ENCODE measurements at regions not wholly inside any gene's neighbourhood (a gene's known extent, or its start where the extent isn't known, plus 50 kb on each side); places are given as distances from the start of the nearest gene placed in this dataset.

DNA sequence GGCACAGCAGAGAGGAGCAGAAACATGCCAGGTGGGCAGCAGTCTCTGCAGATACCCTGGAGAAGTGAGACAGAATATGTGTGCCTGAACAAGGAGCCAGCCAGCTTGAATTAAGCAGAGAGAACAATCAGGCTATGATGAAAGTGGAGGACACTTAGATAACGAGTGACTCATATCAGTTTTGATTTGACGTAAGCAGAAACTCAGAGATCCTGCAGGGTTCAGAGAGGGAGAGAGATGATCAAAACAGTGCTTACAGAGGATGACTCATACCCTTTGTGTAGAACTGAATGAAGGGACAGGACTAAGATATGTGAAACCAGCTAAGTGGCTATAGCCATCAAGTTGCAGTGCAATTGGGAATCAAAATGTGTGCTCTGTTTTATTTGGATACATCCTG lies 300.7 kb downstream of the TENT5A start:
- Histone ChIP-seq H3K27ac (replicated peaks; ENCODE audit: low read length) (no peak overlapping the region), H3K4me3 (ENCODE audit: low read length in 2 of 2) (no peak overlapping the region), H3K14ac (ENCODE audit: low read length) (no peak overlapping the region), H3K4me2 (ENCODE audit: insufficient read depth, low read length, poor library complexity, severe bottlenecking) (no peak overlapping the region), H2AFZ (ENCODE audit: low read length) (peak overlapping the region; percentile 53), H3K23ac (ENCODE audit: low read depth, low read length, poor library complexity) (no peak overlapping the region), H3K4ac (ENCODE audit: low read length) (no peak overlapping the region), H3K9me3 (replicated peaks in 1 of 2; ENCODE audit: control insufficient read depth in 2 of 2, insufficient read depth in 1 of 2, low read depth in 1 of 2, low read length in 2 of 2) (no peaks in the 10 kb centered on the region), H2BK5ac (ENCODE audit: low read length) (no peak overlapping the region), H3K36me3 (replicated peaks in 1 of 2; ENCODE audit: control insufficient read depth in 2 of 2, insufficient read depth in 2 of 2, low read length in 2 of 2) (no peaks in the 10 kb centered on the region), H3K18ac (ENCODE audit: low read length) (no peak overlapping the region), H3K79me1 (ENCODE audit: low read depth, low read length) (no peaks in the 10 kb centered on the region), H2AK5ac (ENCODE audit: low read depth, low read length) (no peak overlapping the region), H3K27me3 (ENCODE audit: control insufficient read depth in 3 of 3, insufficient read depth in 3 of 3, low read depth in 1 of 3, low read length in 3 of 3) (no peaks in the 10 kb centered on the region), H4K8ac (ENCODE audit: low read depth, low read length) (no peak overlapping the region), H3K4me1 (ENCODE audit: control insufficient read depth in 2 of 2, insufficient read depth in 1 of 2, low read depth in 1 of 2, low read length in 2 of 2) (peaks cover 2% of the 10 kb centered on the region in 2 donors), H2BK12ac (ENCODE audit: low read length) (no peak overlapping the region), H3K9ac (ENCODE audit: low read depth, low read length, poor library complexity) (no peak overlapping the region), H2BK15ac (ENCODE audit: low read length) (no peak overlapping the region), H4K91ac (ENCODE audit: low read depth, low read length, poor library complexity) (no peak overlapping the region), H2BK120ac (ENCODE audit: low read depth, low read length) (no peak overlapping the region)
- DNase-seq (ENCODE audit: low spot score), result peak; percentile 6
- no CpG with 5 or more reads among the region's 2 CpGs for WGBS, 2 donors (ENCODE audit: extremely low coverage in 2 of 2, insufficient read length in 2 of 2, insufficient replicate concordance in 1 of 2)

DNA sequence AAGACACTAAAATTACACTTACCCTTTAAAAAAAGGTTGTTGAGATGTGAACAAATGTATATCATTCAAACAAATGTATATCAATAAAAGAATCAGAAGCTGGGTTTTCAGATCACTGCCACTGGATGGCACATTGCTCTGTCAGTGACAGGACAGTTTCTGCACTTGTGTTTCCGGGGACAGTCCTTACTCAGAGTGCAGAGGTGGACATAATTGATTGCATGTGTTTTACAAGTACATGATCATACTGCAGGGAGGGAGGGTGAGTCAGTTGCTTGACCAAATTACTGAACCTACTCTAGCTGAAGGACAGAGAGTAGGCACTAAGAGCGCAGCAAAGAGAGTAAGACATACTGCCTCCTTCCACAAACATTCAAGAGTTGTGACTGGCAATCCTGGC lies 302.3 kb downstream of the TENT5A start:
- Histone ChIP-seq H3K9ac (ENCODE audit: low read depth, low read length, poor library complexity) (no peak overlapping the region), H2AFZ (ENCODE audit: low read length) (peak overlapping the region; percentile 62), H3K4ac (ENCODE audit: low read length) (no peak overlapping the region), H4K91ac (ENCODE audit: low read depth, low read length, poor library complexity) (no peak overlapping the region), H2BK5ac (ENCODE audit: low read length) (no peak overlapping the region), H4K8ac (ENCODE audit: low read depth, low read length) (no peak overlapping the region), H2BK12ac (ENCODE audit: low read length) (no peak overlapping the region), H3K27me3 (ENCODE audit: control insufficient read depth in 3 of 3, insufficient read depth in 3 of 3, low read depth in 1 of 3, low read length in 3 of 3) (no peaks in the 10 kb centered on the region), H2BK120ac (ENCODE audit: low read depth, low read length) (no peak overlapping the region), H3K27ac (replicated peaks; ENCODE audit: low read length) (no peak overlapping the region), H3K14ac (ENCODE audit: low read length) (no peak overlapping the region), H2AK5ac (ENCODE audit: low read depth, low read length) (no peak overlapping the region), H3K18ac (ENCODE audit: low read length) (no peak overlapping the region), H2BK15ac (ENCODE audit: low read length) (no peak overlapping the region), H3K4me1 (ENCODE audit: control insufficient read depth in 2 of 2, insufficient read depth in 1 of 2, low read depth in 1 of 2, low read length in 2 of 2) (peaks cover 2% of the 10 kb centered on the region in 2 donors), H3K9me3 (replicated peaks in 1 of 2; ENCODE audit: control insufficient read depth in 2 of 2, insufficient read depth in 1 of 2, low read depth in 1 of 2, low read length in 2 of 2) (no peaks in the 10 kb centered on the region), H3K36me3 (replicated peaks in 1 of 2; ENCODE audit: control insufficient read depth in 2 of 2, insufficient read depth in 2 of 2, low read length in 2 of 2) (no peaks in the 10 kb centered on the region), H3K79me1 (ENCODE audit: low read depth, low read length) (no peaks in the 10 kb centered on the region), H3K4me3 (ENCODE audit: low read length in 2 of 2) (no peak overlapping the region), H3K4me2 (ENCODE audit: insufficient read depth, low read length, poor library complexity, severe bottlenecking) (no peak overlapping the region), H3K23ac (ENCODE audit: low read depth, low read length, poor library complexity) (no peak overlapping the region)
- no peak for DNase-seq (ENCODE audit: low spot score)
- no CpG with 5 or more reads among the region's 2 CpGs for WGBS, 2 donors (ENCODE audit: extremely low coverage in 2 of 2, insufficient read length in 2 of 2, insufficient replicate concordance in 1 of 2)

GRCh38 chr6:81446509-81446908 lies 306.0 kb downstream of the TENT5A start:
- Histone ChIP-seq H3K79me1 (ENCODE audit: low read depth, low read length) (no peaks in the 10 kb centered on the region), H3K4me3 (ENCODE audit: low read length in 2 of 2) (no peak overlapping the region), H3K27ac (replicated peaks; ENCODE audit: low read length) (no peak overlapping the region), H3K36me3 (replicated peaks in 1 of 2; ENCODE audit: control insufficient read depth in 2 of 2, insufficient read depth in 2 of 2, low read length in 2 of 2) (no peaks in the 10 kb centered on the region), H2BK15ac (ENCODE audit: low read length) (no peak overlapping the region), H2BK120ac (ENCODE audit: low read depth, low read length) (no peak overlapping the region), H3K4ac (ENCODE audit: low read length) (no peak overlapping the region), H2AFZ (ENCODE audit: low read length) (no peak overlapping the region), H2BK12ac (ENCODE audit: low read length) (no peak overlapping the region), H2AK5ac (ENCODE audit: low read depth, low read length) (no peak overlapping the region), H3K4me1 (ENCODE audit: control insufficient read depth in 2 of 2, insufficient read depth in 1 of 2, low read depth in 1 of 2, low read length in 2 of 2) (peaks cover under 1 to 2% of the 10 kb centered on the region in 2 donors), H3K27me3 (ENCODE audit: control insufficient read depth in 3 of 3, insufficient read depth in 3 of 3, low read depth in 1 of 3, low read length in 3 of 3) (no peaks in the 10 kb centered on the region), H3K23ac (ENCODE audit: low read depth, low read length, poor library complexity) (no peak overlapping the region), H3K18ac (ENCODE audit: low read length) (no peak overlapping the region), H2BK5ac (ENCODE audit: low read length) (no peak overlapping the region), H3K9ac (ENCODE audit: low read depth, low read length, poor library complexity) (no peak overlapping the region), H3K14ac (ENCODE audit: low read length) (no peak overlapping the region), H4K91ac (ENCODE audit: low read depth, low read length, poor library complexity) (no peak overlapping the region), H3K9me3 (replicated peaks in 1 of 2; ENCODE audit: control insufficient read depth in 2 of 2, insufficient read depth in 1 of 2, low read depth in 1 of 2, low read length in 2 of 2) (peaks cover 0 to 2% of the 10 kb centered on the region in 2 donors), H3K4me2 (ENCODE audit: insufficient read depth, low read length, poor library complexity, severe bottlenecking) (no peak overlapping the region), H4K8ac (ENCODE audit: low read depth, low read length) (no peak overlapping the region)
- no peak for DNase-seq (ENCODE audit: low spot score)
- no CpG with 5 or more reads among the region's 1 CpG for WGBS, 2 donors (ENCODE audit: extremely low coverage in 2 of 2, insufficient read length in 2 of 2, insufficient replicate concordance in 1 of 2)

DNA sequence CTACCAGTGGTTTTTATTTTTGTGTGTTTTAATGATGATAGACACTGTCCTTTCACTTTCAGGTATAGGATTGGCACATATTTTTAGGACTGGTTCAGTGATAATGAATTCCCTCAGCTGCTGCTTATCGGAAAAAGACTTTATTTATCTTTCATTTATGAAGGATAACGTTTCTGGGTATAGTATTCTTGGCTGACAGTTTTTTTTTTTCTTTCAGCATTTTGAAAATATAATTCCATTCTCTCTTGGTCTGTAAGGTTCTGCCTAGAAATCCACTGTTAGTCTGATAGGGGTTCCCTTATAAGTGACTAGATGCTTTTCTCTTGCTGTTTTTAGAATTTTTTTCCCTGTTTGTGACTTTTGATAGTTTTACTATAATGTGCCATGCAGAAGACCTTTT lies 313.1 kb downstream of the TENT5A start:
- WGBS, 2 donors (ENCODE audit: extremely low coverage in 2 of 2, insufficient read length in 2 of 2, insufficient replicate concordance in 1 of 2), result no CpG with 5 or more reads among the region's 2 CpGs
- no peak for DNase-seq (ENCODE audit: low spot score)
- H2BK15ac ChIP-seq (ENCODE audit: low read length), result no peak overlapping the region
- H3K14ac ChIP-seq (ENCODE audit: low read length), result no peak overlapping the region
- no peak overlapping the region for H3K9ac ChIP-seq (ENCODE audit: low read depth, low read length, poor library complexity)
- H3K27me3 ChIP-seq (ENCODE audit: control insufficient read depth in 3 of 3, insufficient read depth in 3 of 3, low read depth in 1 of 3, low read length in 3 of 3), result no peaks in the 10 kb centered on the region
- no peaks in the 10 kb centered on the region for H3K4me1 ChIP-seq (ENCODE audit: control insufficient read depth in 2 of 2, insufficient read depth in 1 of 2, low read depth in 1 of 2, low read length in 2 of 2)
- H3K23ac ChIP-seq (ENCODE audit: low read depth, low read length, poor library complexity), result no peak overlapping the region
- H3K79me1 ChIP-seq (ENCODE audit: low read depth, low read length), result no peaks in the 10 kb centered on the region
- no peak overlapping the region for H2AK5ac ChIP-seq (ENCODE audit: low read depth, low read length)
- H4K8ac ChIP-seq (ENCODE audit: low read depth, low read length), result no peak overlapping the region
- no peak overlapping the region for H3K4me2 ChIP-seq (ENCODE audit: insufficient read depth, low read length, poor library complexity, severe bottlenecking)
- H3K36me3 ChIP-seq (replicated peaks in 1 of 2; ENCODE audit: control insufficient read depth in 2 of 2, insufficient read depth in 2 of 2, low read length in 2 of 2), result no peaks in the 10 kb centered on the region
- no peak overlapping the region for H2BK12ac ChIP-seq (ENCODE audit: low read length)
- no peak overlapping the region for H2BK120ac ChIP-seq (ENCODE audit: low read depth, low read length)
- no peak overlapping the region for H4K91ac ChIP-seq (ENCODE audit: low read depth, low read length, poor library complexity)
- no peak overlapping the region for H2BK5ac ChIP-seq (ENCODE audit: low read length)
- H3K27ac ChIP-seq (replicated peaks; ENCODE audit: low read length), result no peak overlapping the region
- H3K18ac ChIP-seq (ENCODE audit: low read length), result no peak overlapping the region
- H3K4ac ChIP-seq (ENCODE audit: low read length), result no peak overlapping the region
- H2AFZ ChIP-seq (ENCODE audit: low read length), result no peak overlapping the region
- H3K9me3 ChIP-seq (replicated peaks in 1 of 2; ENCODE audit: control insufficient read depth in 2 of 2, insufficient read depth in 1 of 2, low read depth in 1 of 2, low read length in 2 of 2), result peaks cover 2 to 5% of the 10 kb centered on the region in 2 donors
- no peak overlapping the region for H3K4me3 ChIP-seq (ENCODE audit: low read length in 2 of 2)

Data from neuronal stem cell (in vitro differentiated cells).